ENCODE measurements at regions not wholly inside any gene's neighbourhood (a gene's known extent, or its start where the extent isn't known, plus 50 kb on each side); places are given as distances from the start of the nearest gene placed in this dataset. TPM values are rescaled to one million over a fixed set of nuclear protein-coding genes. Genes with fewer than 3 reads are reported as not detected.

Small RNA genes in the stretch of these regions (small RNA-seq; reads per million reads assigned to genes)
- gene SEM1P1 = not detected

All from frontal cortex (tissue), 1 donor.